ENCODE measurements at regions not wholly inside any gene's neighbourhood (a gene's known extent, or its start where the extent isn't known, plus 50 kb on each side); places are given as distances from the start of the nearest gene placed in this dataset.

- H3K79me2 ChIP-seq (ENCODE audit: insufficient read depth, low read length), result no peaks in the 10 kb centered on the region
- DNase-seq (ENCODE audit: insufficient read length, low spot score, missing footprints), result no peak
- no peak overlapping the region for H3K27ac ChIP-seq (ENCODE audit: low read depth, low read length)
- no peak overlapping the region for H2AFZ ChIP-seq (ENCODE audit: low read length)
- H3K4me1 ChIP-seq (ENCODE audit: insufficient read depth, low read length), result peaks cover 4% of the 10 kb centered on the region
- no peaks in the 10 kb centered on the region for H4K20me1 ChIP-seq (ENCODE audit: insufficient read depth, low read length)
- H3K4me2 ChIP-seq (ENCODE audit: insufficient read depth, low read length), result no peak overlapping the region
- H3K36me3 ChIP-seq (ENCODE audit: insufficient read depth, low read length), result no peaks in the 10 kb centered on the region
- no peak for TF ChIP-seq CTCF (IDR thresholded peaks at IDR 0.05; ENCODE audit: extremely low read depth, low read depth, low read length)
- H3K4me3 ChIP-seq (ENCODE audit: insufficient read depth, low read length), result no peak overlapping the region
- peaks cover 5% of the 10 kb centered on the region for H3K27me3 ChIP-seq (ENCODE audit: insufficient read depth, low read length)
- no peaks in the 10 kb centered on the region for H3K9me3 ChIP-seq (ENCODE audit: low read depth, low read length)
Measured at GRCh38 chr2:128589681-128590080, 271.0 kb upstream of the HS6ST1 start.

GRCh38 chr2:128590309-128591021 is 271.8 kb upstream of the HS6ST1 start:
- no peaks in the 10 kb centered on the region for H3K36me3 ChIP-seq (ENCODE audit: insufficient read depth, low read length)
- no peak overlapping the region for H2AFZ ChIP-seq (ENCODE audit: low read length)
- H3K79me2 ChIP-seq (ENCODE audit: insufficient read depth, low read length), result no peaks in the 10 kb centered on the region
- H3K4me3 ChIP-seq (ENCODE audit: insufficient read depth, low read length), result no peak overlapping the region
- H3K27ac ChIP-seq (ENCODE audit: low read depth, low read length), result no peak overlapping the region
- TF ChIP-seq CTCF (IDR thresholded peaks at IDR 0.05; ENCODE audit: extremely low read depth, low read depth, low read length), result no peak
- H3K4me2 ChIP-seq (ENCODE audit: insufficient read depth, low read length), result no peak overlapping the region
- H3K4me1 ChIP-seq (ENCODE audit: insufficient read depth, low read length), result peaks cover 4% of the 10 kb centered on the region
- H3K27me3 ChIP-seq (ENCODE audit: insufficient read depth, low read length), result peaks cover 7% of the 10 kb centered on the region
- no peaks in the 10 kb centered on the region for H4K20me1 ChIP-seq (ENCODE audit: insufficient read depth, low read length)
- DNase-seq (ENCODE audit: insufficient read length, low spot score, missing footprints), result no peak
- no peaks in the 10 kb centered on the region for H3K9me3 ChIP-seq (ENCODE audit: low read depth, low read length)

GRCh38 chr2:128591022-128591860 is 272.6 kb upstream of the HS6ST1 start:
- TF ChIP-seq CTCF (IDR thresholded peaks at IDR 0.05; ENCODE audit: extremely low read depth, low read depth, low read length), result no peak

More at GRCh38 chr2:128591022-128591860, 272.6 kb upstream of the HS6ST1 start:
- H3K4me2 ChIP-seq (ENCODE audit: insufficient read depth, low read length), result no peak overlapping the region
- H3K79me2 ChIP-seq (ENCODE audit: insufficient read depth, low read length), result no peaks in the 10 kb centered on the region
- no peaks in the 10 kb centered on the region for H3K9me3 ChIP-seq (ENCODE audit: low read depth, low read length)
- no peaks in the 10 kb centered on the region for H4K20me1 ChIP-seq (ENCODE audit: insufficient read depth, low read length)
- no peak overlapping the region for H2AFZ ChIP-seq (ENCODE audit: low read length)
- no peak overlapping the region for H3K4me3 ChIP-seq (ENCODE audit: insufficient read depth, low read length)
- DNase-seq (ENCODE audit: insufficient read length, low spot score, missing footprints), result peak; percentile 42
- H3K36me3 ChIP-seq (ENCODE audit: insufficient read depth, low read length), result no peaks in the 10 kb centered on the region
- no peak overlapping the region for H3K27ac ChIP-seq (ENCODE audit: low read depth, low read length)
- H3K4me1 ChIP-seq (ENCODE audit: insufficient read depth, low read length), result peaks cover 2% of the 10 kb centered on the region
- peaks cover 7% of the 10 kb centered on the region for H3K27me3 ChIP-seq (ENCODE audit: insufficient read depth, low read length)
